Endothelial cell of umbilical vein (primary cell): ENCODE measurements at regions not wholly inside any gene's neighbourhood (a gene's known extent, or its start where the extent isn't known, plus 50 kb on each side); places are given as distances from the start of the nearest gene placed in this dataset.

Source experiments
- CTCF ChIP-seq, 2 donors: IDR thresholded peaks; 1 replicate in 1 of 2; 2 replicates in 1 of 2; pipeline ENCODE4 v1.5.1; 2011; ENCODE audit warnings: low read length in 2 of 2, mild to moderate bottlenecking in 2 of 2, moderate library complexity in 2 of 2, control low read depth in 1 of 2, inconsistent platforms in 1 of 2, low read depth in 1 of 2; ENCODE audit not compliant: insufficient read depth in 1 of 2; ENCODE audit errors: extremely low read depth in 1 of 2
- EZH2 ChIP-seq: IDR thresholded peaks from 2 replicates; pipeline ENCODE4 v1.6.1; 2012; ENCODE audit warnings: borderline replicate concordance, low read depth, mild to moderate bottlenecking, moderate library complexity, low read length, inconsistent platforms; ENCODE audit not compliant: severe bottlenecking
- FOS ChIP-seq: IDR thresholded peaks from 2 replicates; pipeline ENCODE4 v1.6.1; 2011; ENCODE audit warnings: mild to moderate bottlenecking, low read length, moderate library complexity, borderline replicate concordance; ENCODE audit not compliant: insufficient read depth
- JUN ChIP-seq: IDR thresholded peaks from 2 replicates; pipeline ENCODE4 v1.6.1; 2011; ENCODE audit warnings: borderline replicate concordance, low read depth; ENCODE audit not compliant: insufficient read length, insufficient read depth
- MAX ChIP-seq: IDR thresholded peaks from 2 replicates; pipeline ENCODE4 v1.6.1; 2011; ENCODE audit not compliant: insufficient read depth, insufficient read length
- POLR2A ChIP-seq: IDR thresholded peaks from 2 replicates; pipeline ENCODE4 v1.6.1; 2012; ENCODE audit warnings: low read depth, mild to moderate bottlenecking, control low read depth, low read length
- POLR2AphosphoS5 ChIP-seq: IDR thresholded peaks from 2 replicates; pipeline ENCODE4 v1.6.1; 2012; ENCODE audit warnings: low read depth, mild to moderate bottlenecking, control low read depth, low read length, moderate library complexity; ENCODE audit not compliant: insufficient read depth

- no peak for TF ChIP-seq POLR2AphosphoS5
- TF ChIP-seq FOS: no peak
- no peak for TF ChIP-seq CTCF (IDR thresholded peaks at IDR 0.05; ENCODE audit: extremely low read depth in 1 of 2, insufficient read depth in 1 of 2, low read depth in 1 of 2, low read length in 2 of 2)
- TF ChIP-seq POLR2A: no peak
- TF ChIP-seq JUN: no peak
- TF ChIP-seq MAX: no peak
- TF ChIP-seq EZH2: no peak
Observed at GRCh38 chr6:12494161-12494560, 204.0 kb downstream of the EDN1 start.
